ENCODE measurements at regions not wholly inside any gene's neighbourhood (a gene's known extent, or its start where the extent isn't known, plus 50 kb on each side); places are given as distances from the start of the nearest gene placed in this dataset.

DNA sequence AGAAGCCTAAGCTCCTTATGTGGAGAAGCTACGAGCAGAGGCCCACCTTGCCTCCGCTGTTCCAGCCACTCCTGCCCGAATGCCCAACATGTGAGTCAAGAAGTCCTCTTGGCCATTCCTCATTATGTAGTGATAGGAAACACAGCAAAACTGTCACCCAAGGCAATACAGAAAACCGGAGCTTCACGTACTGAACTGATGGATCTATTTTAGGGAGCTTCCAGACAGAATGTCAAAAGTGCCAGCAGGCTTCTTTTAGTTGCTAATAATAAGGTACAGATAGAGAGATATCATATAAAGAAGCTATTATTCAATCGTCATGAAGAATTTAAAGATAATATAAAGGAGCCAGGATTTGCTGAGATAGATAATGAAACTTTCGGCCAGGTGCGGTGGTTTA is 91.6 kb upstream of the SYT10 start:
- POLR2A ChIA-PET = no interaction called here
- no peaks in the 10 kb centered on the region for H3F3A ChIP-seq (replicated peaks; ENCODE audit: insufficient read depth)
- 9% methylated on average over 8 of the region's 8 CpGs for WGBS (ENCODE audit: low lambda C conversion rate)

DNA sequence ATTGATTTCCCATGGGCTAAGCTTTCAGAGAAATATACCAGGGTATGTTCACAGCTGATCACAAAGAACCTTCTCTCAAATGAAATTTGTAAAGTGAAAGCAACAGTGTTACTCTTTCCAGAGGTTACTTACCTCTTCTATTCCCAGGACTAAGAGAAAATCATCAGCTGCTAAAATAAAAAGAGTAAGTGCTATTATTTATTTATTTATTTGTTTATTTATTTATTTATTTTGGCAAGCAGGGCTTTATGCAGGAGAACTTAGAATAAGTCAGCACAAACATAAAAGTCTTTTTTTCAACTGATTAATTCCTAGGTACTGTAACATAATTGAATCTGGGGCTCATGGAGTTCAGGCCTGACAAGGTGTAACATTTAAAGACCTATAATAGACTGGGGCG is 93.9 kb upstream of the SYT10 start:
- DNase-seq = no peak
- CTCF ChIA-PET = no interaction called here
- TF ChIP-seq YY1 (IDR thresholded peaks at IDR 0.05; ENCODE audit: low read depth) (no peak), ELF1 (IDR thresholded peaks at IDR 0.05) (no peak), SIN3A (IDR thresholded peaks at IDR 0.05; ENCODE audit: borderline replicate concordance, low read depth, low read length) (no peak), NFIC (IDR thresholded peaks at IDR 0.05; ENCODE audit: borderline replicate concordance) (no peak), SMC3 (IDR thresholded peaks at IDR 0.05; ENCODE audit: low read depth, low read length) (no peak), RAD21 (IDR thresholded peaks at IDR 0.05; ENCODE audit: low read length) (no peak), NRF1 (IDR thresholded peaks at IDR 0.05; ENCODE audit: low read depth, low read length) (no peak), GABPA (IDR thresholded peaks at IDR 0.05; ENCODE audit: low read depth) (no peak)
- TF ChIP-seq, protein P1, sequence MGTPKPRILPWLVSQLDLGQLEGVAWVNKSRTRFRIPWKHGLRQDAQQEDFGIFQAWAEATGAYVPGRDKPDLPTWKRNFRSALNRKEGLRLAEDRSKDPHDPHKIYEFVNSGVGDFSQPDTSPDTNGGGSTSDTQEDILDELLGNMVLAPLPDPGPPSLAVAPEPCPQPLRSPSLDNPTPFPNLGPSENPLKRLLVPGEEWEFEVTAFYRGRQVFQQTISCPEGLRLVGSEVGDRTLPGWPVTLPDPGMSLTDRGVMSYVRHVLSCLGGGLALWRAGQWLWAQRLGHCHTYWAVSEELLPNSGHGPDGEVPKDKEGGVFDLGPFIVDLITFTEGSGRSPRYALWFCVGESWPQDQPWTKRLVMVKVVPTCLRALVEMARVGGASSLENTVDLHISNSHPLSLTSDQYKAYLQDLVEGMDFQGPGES (IDR thresholded peaks at IDR 0.05; ENCODE audit: low read depth, low read length) = no peak
- TF ChIP-seq, protein P2, sequence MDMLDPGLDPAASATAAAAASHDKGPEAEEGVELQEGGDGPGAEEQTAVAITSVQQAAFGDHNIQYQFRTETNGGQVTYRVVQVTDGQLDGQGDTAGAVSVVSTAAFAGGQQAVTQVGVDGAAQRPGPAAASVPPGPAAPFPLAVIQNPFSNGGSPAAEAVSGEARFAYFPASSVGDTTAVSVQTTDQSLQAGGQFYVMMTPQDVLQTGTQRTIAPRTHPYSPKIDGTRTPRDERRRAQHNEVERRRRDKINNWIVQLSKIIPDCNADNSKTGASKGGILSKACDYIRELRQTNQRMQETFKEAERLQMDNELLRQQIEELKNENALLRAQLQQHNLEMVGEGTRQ (IDR thresholded peaks at IDR 0.05; ENCODE audit: borderline replicate concordance, low read depth, low read length) = no peak
- TF ChIP-seq, protein P3, sequence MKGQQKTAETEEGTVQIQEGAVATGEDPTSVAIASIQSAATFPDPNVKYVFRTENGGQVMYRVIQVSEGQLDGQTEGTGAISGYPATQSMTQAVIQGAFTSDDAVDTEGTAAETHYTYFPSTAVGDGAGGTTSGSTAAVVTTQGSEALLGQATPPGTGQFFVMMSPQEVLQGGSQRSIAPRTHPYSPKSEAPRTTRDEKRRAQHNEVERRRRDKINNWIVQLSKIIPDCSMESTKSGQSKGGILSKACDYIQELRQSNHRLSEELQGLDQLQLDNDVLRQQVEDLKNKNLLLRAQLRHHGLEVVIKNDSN (IDR thresholded peaks at IDR 0.05; ENCODE audit: borderline replicate concordance, low read depth) = no peak
- TF ChIP-seq, protein P4, sequence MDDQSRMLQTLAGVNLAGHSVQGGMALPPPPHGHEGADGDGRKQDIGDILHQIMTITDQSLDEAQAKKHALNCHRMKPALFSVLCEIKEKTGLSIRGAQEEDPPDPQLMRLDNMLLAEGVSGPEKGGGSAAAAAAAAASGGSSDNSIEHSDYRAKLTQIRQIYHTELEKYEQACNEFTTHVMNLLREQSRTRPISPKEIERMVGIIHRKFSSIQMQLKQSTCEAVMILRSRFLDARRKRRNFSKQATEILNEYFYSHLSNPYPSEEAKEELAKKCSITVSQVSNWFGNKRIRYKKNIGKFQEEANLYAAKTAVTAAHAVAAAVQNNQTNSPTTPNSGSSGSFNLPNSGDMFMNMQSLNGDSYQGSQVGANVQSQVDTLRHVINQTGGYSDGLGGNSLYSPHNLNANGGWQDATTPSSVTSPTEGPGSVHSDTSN (IDR thresholded peaks at IDR 0.05) = no peak

More for the DNA sequence above, 91.6 kb upstream of the SYT10 start:
- CTCF ChIA-PET = no interaction called here
- H3K27ac ChIP-seq (ENCODE audit: low read depth in 2 of 2, low read length in 1 of 2) = no peak overlapping the region
- no peak for DNase-seq
- no peaks in the 10 kb centered on the region for H3K9me2 ChIP-seq
- no peak overlapping the region for H3K4me2 ChIP-seq
- TF ChIP-seq, protein P5, sequence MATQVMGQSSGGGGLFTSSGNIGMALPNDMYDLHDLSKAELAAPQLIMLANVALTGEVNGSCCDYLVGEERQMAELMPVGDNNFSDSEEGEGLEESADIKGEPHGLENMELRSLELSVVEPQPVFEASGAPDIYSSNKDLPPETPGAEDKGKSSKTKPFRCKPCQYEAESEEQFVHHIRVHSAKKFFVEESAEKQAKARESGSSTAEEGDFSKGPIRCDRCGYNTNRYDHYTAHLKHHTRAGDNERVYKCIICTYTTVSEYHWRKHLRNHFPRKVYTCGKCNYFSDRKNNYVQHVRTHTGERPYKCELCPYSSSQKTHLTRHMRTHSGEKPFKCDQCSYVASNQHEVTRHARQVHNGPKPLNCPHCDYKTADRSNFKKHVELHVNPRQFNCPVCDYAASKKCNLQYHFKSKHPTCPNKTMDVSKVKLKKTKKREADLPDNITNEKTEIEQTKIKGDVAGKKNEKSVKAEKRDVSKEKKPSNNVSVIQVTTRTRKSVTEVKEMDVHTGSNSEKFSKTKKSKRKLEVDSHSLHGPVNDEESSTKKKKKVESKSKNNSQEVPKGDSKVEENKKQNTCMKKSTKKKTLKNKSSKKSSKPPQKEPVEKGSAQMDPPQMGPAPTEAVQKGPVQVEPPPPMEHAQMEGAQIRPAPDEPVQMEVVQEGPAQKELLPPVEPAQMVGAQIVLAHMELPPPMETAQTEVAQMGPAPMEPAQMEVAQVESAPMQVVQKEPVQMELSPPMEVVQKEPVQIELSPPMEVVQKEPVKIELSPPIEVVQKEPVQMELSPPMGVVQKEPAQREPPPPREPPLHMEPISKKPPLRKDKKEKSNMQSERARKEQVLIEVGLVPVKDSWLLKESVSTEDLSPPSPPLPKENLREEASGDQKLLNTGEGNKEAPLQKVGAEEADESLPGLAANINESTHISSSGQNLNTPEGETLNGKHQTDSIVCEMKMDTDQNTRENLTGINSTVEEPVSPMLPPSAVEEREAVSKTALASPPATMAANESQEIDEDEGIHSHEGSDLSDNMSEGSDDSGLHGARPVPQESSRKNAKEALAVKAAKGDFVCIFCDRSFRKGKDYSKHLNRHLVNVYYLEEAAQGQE (IDR thresholded peaks at IDR 0.05; ENCODE audit: low read depth, low read length) = no peak
- TF ChIP-seq, protein P6, sequence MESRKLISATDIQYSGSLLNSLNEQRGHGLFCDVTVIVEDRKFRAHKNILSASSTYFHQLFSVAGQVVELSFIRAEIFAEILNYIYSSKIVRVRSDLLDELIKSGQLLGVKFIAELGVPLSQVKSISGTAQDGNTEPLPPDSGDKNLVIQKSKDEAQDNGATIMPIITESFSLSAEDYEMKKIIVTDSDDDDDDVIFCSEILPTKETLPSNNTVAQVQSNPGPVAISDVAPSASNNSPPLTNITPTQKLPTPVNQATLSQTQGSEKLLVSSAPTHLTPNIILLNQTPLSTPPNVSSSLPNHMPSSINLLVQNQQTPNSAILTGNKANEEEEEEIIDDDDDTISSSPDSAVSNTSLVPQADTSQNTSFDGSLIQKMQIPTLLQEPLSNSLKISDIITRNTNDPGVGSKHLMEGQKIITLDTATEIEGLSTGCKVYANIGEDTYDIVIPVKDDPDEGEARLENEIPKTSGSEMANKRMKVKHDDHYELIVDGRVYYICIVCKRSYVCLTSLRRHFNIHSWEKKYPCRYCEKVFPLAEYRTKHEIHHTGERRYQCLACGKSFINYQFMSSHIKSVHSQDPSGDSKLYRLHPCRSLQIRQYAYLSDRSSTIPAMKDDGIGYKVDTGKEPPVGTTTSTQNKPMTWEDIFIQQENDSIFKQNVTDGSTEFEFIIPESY (IDR thresholded peaks at IDR 0.05; ENCODE audit: borderline replicate concordance, low read depth) = no peak
- TF ChIP-seq SMC3 (IDR thresholded peaks at IDR 0.05; ENCODE audit: low read depth, low read length) = no peak
- TF ChIP-seq FOXM1 (IDR thresholded peaks at IDR 0.05; ENCODE audit: low read depth) = no peak
- TF ChIP-seq RAD21 (IDR thresholded peaks at IDR 0.05; ENCODE audit: low read length) = no peak
- no peak for TF ChIP-seq GABPA (IDR thresholded peaks at IDR 0.05; ENCODE audit: low read depth)
- no peak for TF ChIP-seq TAF1 (IDR thresholded peaks at IDR 0.05; ENCODE audit: borderline replicate concordance, low read depth, low read length)
- TF ChIP-seq FOSL2 (IDR thresholded peaks at IDR 0.05; ENCODE audit: borderline replicate concordance, low read depth) = no peak
- H3K9ac ChIP-seq = no peak overlapping the region
- no peaks in the 10 kb centered on the region for H3K79me2 ChIP-seq (ENCODE audit: insufficient read depth)
- no peaks in the 10 kb centered on the region for H3K9me3 ChIP-seq
- H4K20me1 ChIP-seq (ENCODE audit: insufficient read depth) = no peaks in the 10 kb centered on the region
- H2AFZ ChIP-seq (ENCODE audit: low read depth) = no peak overlapping the region
- H3K36me3 ChIP-seq (replicated peaks in 1 of 2; ENCODE audit: control insufficient read depth in 1 of 2, insufficient read depth in 2 of 2, low read length in 1 of 2) = no peaks in the 10 kb centered on the region
- H3K27me3 ChIP-seq (ENCODE audit: insufficient read depth) = no peaks in the 10 kb centered on the region; the same call in 1 of the 2 replicates
- H3K4me3 ChIP-seq (ENCODE audit: low read depth in 2 of 2, low read length in 1 of 2) = no peak overlapping the region
- H3K4me1 ChIP-seq (ENCODE audit: control insufficient read depth in 1 of 2, insufficient read depth in 2 of 2, low read depth in 1 of 2, low read length in 1 of 2) = no peaks in the 10 kb centered on the region

More for the DNA sequence above, 93.9 kb upstream of the SYT10 start:
- H3K4me1 ChIP-seq (ENCODE audit: control insufficient read depth in 1 of 2, insufficient read depth in 2 of 2, low read depth in 1 of 2, low read length in 1 of 2) = no peaks in the 10 kb centered on the region
- H3K79me2 ChIP-seq (ENCODE audit: insufficient read depth) = no peaks in the 10 kb centered on the region
- WGBS (ENCODE audit: low lambda C conversion rate) = 17% methylated on average over 1 of the region's 1 CpG
- no peak overlapping the region for H2AFZ ChIP-seq (ENCODE audit: low read depth)
- H3K4me2 ChIP-seq = no peak overlapping the region
- H3K36me3 ChIP-seq (replicated peaks in 1 of 2; ENCODE audit: control insufficient read depth in 1 of 2, insufficient read depth in 2 of 2, low read length in 1 of 2) = no peaks in the 10 kb centered on the region
- H3K27me3 ChIP-seq (ENCODE audit: insufficient read depth) = no peaks in the 10 kb centered on the region; the same call in 1 of the 2 replicates
- no peak overlapping the region for H3K4me3 ChIP-seq (ENCODE audit: low read depth in 2 of 2, low read length in 1 of 2)
- no peak overlapping the region for H3K9ac ChIP-seq
- H3K9me2 ChIP-seq = no peaks in the 10 kb centered on the region
- no peaks in the 10 kb centered on the region for H3K9me3 ChIP-seq
- H4K20me1 ChIP-seq (ENCODE audit: insufficient read depth) = no peaks in the 10 kb centered on the region
- POLR2A ChIA-PET = no interaction called here
- no peaks in the 10 kb centered on the region for H3F3A ChIP-seq (replicated peaks; ENCODE audit: insufficient read depth)
- H3K27ac ChIP-seq (ENCODE audit: low read depth in 2 of 2, low read length in 1 of 2) = no peak overlapping the region
